SK-N-SH treated with all-trans-retinoic acid at 6 μM for 48 hours (cell line): ENCODE measurements at regions not wholly inside any gene's neighbourhood (a gene's known extent, or its start where the extent isn't known, plus 50 kb on each side); places are given as distances from the start of the nearest gene placed in this dataset.

Experiments
- ATAC-seq: fragments of 200-7000 bp; cut with Tn5 transposase; 3 replicates; pipeline ENCODE4 v1.9.1; 2020; ENCODE audit warnings: mild to moderate bottlenecking, moderate library complexity
- ARNTL ChIP-seq: fragments of 450-650 bp; formaldehyde crosslinking; IDR thresholded peaks from 2 replicates; pipeline ENCODE4 v1.5.0; 2020; ENCODE audit warnings: low read depth, mild to moderate bottlenecking, moderate library complexity, borderline replicate concordance
- BACH2 ChIP-seq: fragments of 250-450 bp; sonication (Bioruptor Pico); IDR thresholded peaks from 2 replicates; pipeline ENCODE4 v1.9.0; 2021; ENCODE audit warnings: mild to moderate bottlenecking, borderline replicate concordance
- CSDC2 ChIP-seq: fragments of 250-450 bp; sonication (Bioruptor Pico); IDR thresholded peaks from 2 replicates; pipeline ENCODE4 v1.5.0; 2020; ENCODE audit warnings: mild to moderate bottlenecking, moderate library complexity
- CSRNP3 ChIP-seq: fragments of 250-450 bp; sonication (Bioruptor Pico); IDR thresholded peaks from 2 replicates; pipeline ENCODE4 v1.5.1; 2021; ENCODE audit warnings: mild to moderate bottlenecking, moderate library complexity
- ESRRG ChIP-seq: fragments of 250-450 bp; sonication (Bioruptor Pico); IDR thresholded peaks from 2 replicates; pipeline ENCODE4 v1.6.1; 2021; ENCODE audit warnings: mild to moderate bottlenecking
- GLIS3 ChIP-seq: fragments of 250-450 bp; sonication (Bioruptor Pico); IDR thresholded peaks from 2 replicates; pipeline ENCODE4 v1.5.0; 2020; ENCODE audit warnings: mild to moderate bottlenecking, moderate library complexity
- ISL1 ChIP-seq: fragments of 250-450 bp; sonication (Bioruptor Pico); IDR thresholded peaks from 2 replicates; pipeline ENCODE4 v2.1.2; 2022; ENCODE audit warnings: mild to moderate bottlenecking, moderate library complexity
- PATZ1 ChIP-seq: fragments of 250-450 bp; sonication (Bioruptor Pico); IDR thresholded peaks from 2 replicates; pipeline ENCODE4 v1.8.0; 2020; ENCODE audit warnings: mild to moderate bottlenecking, moderate library complexity, borderline replicate concordance
- POU6F1 ChIP-seq: fragments of 250-450 bp; sonication (Bioruptor Pico); IDR thresholded peaks from 2 replicates; pipeline ENCODE4 v1.8.0; 2021; ENCODE audit warnings: low read depth, mild to moderate bottlenecking, moderate library complexity, borderline replicate concordance
- PPARA ChIP-seq: fragments of 250-450 bp; sonication (Bioruptor Pico); IDR thresholded peaks from 2 replicates; pipeline ENCODE4 v1.5.0; 2020; ENCODE audit warnings: mild to moderate bottlenecking, borderline replicate concordance
- SNAI2 ChIP-seq: fragments of 250-450 bp; sonication (Bioruptor Pico); IDR thresholded peaks from 2 replicates; pipeline ENCODE4 v1.5.0; 2020; ENCODE audit warnings: mild to moderate bottlenecking, moderate library complexity
- TCF4 ChIP-seq: fragments of 250-450 bp; sonication (Bioruptor Pico); IDR thresholded peaks from 2 replicates; pipeline ENCODE4 v1.8.0; 2021; ENCODE audit warnings: mild to moderate bottlenecking, moderate library complexity, borderline replicate concordance
- TOX ChIP-seq: fragments of 250-450 bp; sonication (Bioruptor Pico); IDR thresholded peaks from 2 replicates; pipeline ENCODE4 v1.8.0; 2021; ENCODE audit warnings: mild to moderate bottlenecking, moderate library complexity, borderline replicate concordance
- TSHZ2 ChIP-seq: fragments of 250-450 bp; sonication (Bioruptor Pico); IDR thresholded peaks from 2 replicates; pipeline ENCODE4 v1.5.0; 2020; ENCODE audit warnings: mild to moderate bottlenecking, moderate library complexity
- ZC3H10 ChIP-seq: fragments of 250-450 bp; sonication (Bioruptor Pico); IDR thresholded peaks from 2 replicates; pipeline ENCODE4 v1.5.1; 2021; ENCODE audit warnings: mild to moderate bottlenecking, moderate library complexity
- ZFP30 ChIP-seq: fragments of 450-650 bp; formaldehyde crosslinking; IDR thresholded peaks from 2 replicates; pipeline ENCODE4 v1.5.0; 2022; ENCODE audit warnings: mild to moderate bottlenecking, moderate library complexity
- ZNF565 ChIP-seq: fragments of 450-650 bp; formaldehyde crosslinking; conservative IDR thresholded peaks from 2 replicates; pipeline ENCODE4 v1.5.0; 2020; ENCODE audit warnings: low read depth, mild to moderate bottlenecking, moderate library complexity
- ZNF70 ChIP-seq: fragments of 450-650 bp; formaldehyde crosslinking; IDR thresholded peaks from 2 replicates; pipeline ENCODE4 v1.5.0; 2020; ENCODE audit warnings: mild to moderate bottlenecking, moderate library complexity
- ZNF8 ChIP-seq: fragments of 450-650 bp; formaldehyde crosslinking; IDR thresholded peaks from 2 replicates; pipeline ENCODE4 v1.5.0; 2020; ENCODE audit warnings: mild to moderate bottlenecking, moderate library complexity

- no peak for TF ChIP-seq TOX (CRISPR knock-in tag)
- no peak for TF ChIP-seq GLIS3 (CRISPR knock-in tag)
- TF ChIP-seq ZFP30 = no peak
- no peak for TF ChIP-seq CSRNP3 (CRISPR knock-in tag)
- ATAC-seq = no peak
These were observed 813.7 kb downstream of the DTWD2 start for GRCh38 chr5:118174671-118175070.

GRCh38 chr5:118173340-118173739, 815.0 kb downstream of the DTWD2 start:
- TF ChIP-seq CSRNP3 (CRISPR knock-in tag) (no peak), TCF4 (CRISPR knock-in tag) (no peak), ZC3H10 (CRISPR knock-in tag) (no peak), CSDC2 (CRISPR knock-in tag) (no peak), POU6F1 (CRISPR knock-in tag) (no peak), BACH2 (CRISPR knock-in tag) (no peak), ZNF565 (CRISPR knock-in tag) (no peak), ESRRG (CRISPR knock-in tag) (no peak), PATZ1 (CRISPR knock-in tag) (no peak), TSHZ2 (CRISPR knock-in tag) (no peak), GLIS3 (CRISPR knock-in tag) (no peak), ARNTL (CRISPR knock-in tag) (no peak), ZFP30 (no peak), ZNF70 (CRISPR knock-in tag) (no peak), ZNF8 (CRISPR knock-in tag) (no peak), PPARA (CRISPR knock-in tag) (no peak), TOX (CRISPR knock-in tag) (no peak), SNAI2 (CRISPR knock-in tag) (no peak)
- ATAC-seq = no peak

GRCh38 chr5:118165619-118166018, 822.7 kb downstream of the DTWD2 start:
- no peak for ATAC-seq
- TF ChIP-seq POU6F1 (CRISPR knock-in tag) (no peak), PATZ1 (CRISPR knock-in tag) (no peak), ZNF8 (CRISPR knock-in tag) (no peak), BACH2 (CRISPR knock-in tag) (no peak), PPARA (CRISPR knock-in tag) (no peak), ISL1 (CRISPR knock-in tag) (no peak), TSHZ2 (CRISPR knock-in tag) (no peak)
